ENCODE measurements at regions not wholly inside any gene's neighbourhood (a gene's known extent, or its start where the extent isn't known, plus 50 kb on each side); places are given as distances from the start of the nearest gene placed in this dataset.

GRCh38 chr6:125508793-125509192 is 207.0 kb upstream of the HDDC2 start:
- H3K9me3 ChIP-seq (ENCODE audit: insufficient read depth, low read length): no peaks in the 10 kb centered on the region
- no peak overlapping the region for H2AFZ ChIP-seq (ENCODE audit: low read depth, low read length, severe bottlenecking)
- H3K4me3 ChIP-seq (ENCODE audit: insufficient read depth, low read length, poor library complexity, severe bottlenecking): no peak overlapping the region
- H4K20me1 ChIP-seq (ENCODE audit: low read depth, low read length): no peaks in the 10 kb centered on the region
- no peaks in the 10 kb centered on the region for H3K27me3 ChIP-seq (ENCODE audit: low read length)
- H3K36me3 ChIP-seq (ENCODE audit: low read length): no peaks in the 10 kb centered on the region
- TF ChIP-seq EZH2phosphoT487 (conservative IDR thresholded peaks at IDR 0.05; ENCODE audit: low read length): no peak
- no peak for TF ChIP-seq CTCF (IDR thresholded peaks at IDR 0.05; ENCODE audit: insufficient read depth, low read length, poor library complexity, severe bottlenecking)
- no peak overlapping the region for H3K27ac ChIP-seq (ENCODE audit: low read depth, low read length)
- no peaks in the 10 kb centered on the region for H3K79me2 ChIP-seq (ENCODE audit: insufficient read depth, low read length)
- H3F3A ChIP-seq (ENCODE audit: insufficient read depth): no peaks in the 10 kb centered on the region
- no peak overlapping the region for H3K4me2 ChIP-seq (ENCODE audit: low read depth, low read length, poor library complexity, severe bottlenecking)
- no peaks in the 10 kb centered on the region for H3K9me2 ChIP-seq (replicated peaks; ENCODE audit: insufficient read depth, low read length)
- H3K9ac ChIP-seq (ENCODE audit: low read length): no peak overlapping the region

DNA sequence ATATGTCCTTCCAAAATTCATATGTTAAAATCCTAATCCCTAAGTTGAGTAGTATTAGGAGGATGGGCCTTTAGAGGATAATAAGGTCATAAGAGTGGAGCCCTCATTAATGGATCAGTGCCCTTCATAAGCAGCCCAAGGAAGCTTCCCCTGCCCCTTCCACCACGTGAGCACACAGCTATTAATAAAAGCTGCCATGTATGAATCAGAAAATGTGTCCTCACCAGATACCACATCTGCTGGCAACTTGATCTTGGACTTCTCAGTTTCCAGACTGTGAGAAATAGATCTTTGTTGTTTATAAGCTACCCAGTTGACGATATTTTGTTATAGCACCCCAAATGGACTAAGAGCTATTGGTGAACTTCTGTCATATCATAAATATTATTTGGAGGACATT is 207.7 kb upstream of the HDDC2 start:
- no peak overlapping the region for H3K9ac ChIP-seq (ENCODE audit: low read length)
- H4K20me1 ChIP-seq (ENCODE audit: low read depth, low read length): no peaks in the 10 kb centered on the region
- H3F3A ChIP-seq (ENCODE audit: insufficient read depth): no peaks in the 10 kb centered on the region
- H3K4me3 ChIP-seq (ENCODE audit: insufficient read depth, low read length, poor library complexity, severe bottlenecking): no peak overlapping the region
- H3K36me3 ChIP-seq (ENCODE audit: low read length): no peaks in the 10 kb centered on the region
- no peaks in the 10 kb centered on the region for H3K9me3 ChIP-seq (ENCODE audit: insufficient read depth, low read length)
- no peak overlapping the region for H2AFZ ChIP-seq (ENCODE audit: low read depth, low read length, severe bottlenecking)
- H3K27ac ChIP-seq (ENCODE audit: low read depth, low read length): no peak overlapping the region
- TF ChIP-seq EZH2phosphoT487 (conservative IDR thresholded peaks at IDR 0.05; ENCODE audit: low read length) (no peak), CTCF (IDR thresholded peaks at IDR 0.05; ENCODE audit: insufficient read depth, low read length, poor library complexity, severe bottlenecking) (no peak)
- no peaks in the 10 kb centered on the region for H3K27me3 ChIP-seq (ENCODE audit: low read length)
- no peaks in the 10 kb centered on the region for H3K9me2 ChIP-seq (replicated peaks; ENCODE audit: insufficient read depth, low read length)
- no peaks in the 10 kb centered on the region for H3K79me2 ChIP-seq (ENCODE audit: insufficient read depth, low read length)
- no peak overlapping the region for H3K4me2 ChIP-seq (ENCODE audit: low read depth, low read length, poor library complexity, severe bottlenecking)

DNA sequence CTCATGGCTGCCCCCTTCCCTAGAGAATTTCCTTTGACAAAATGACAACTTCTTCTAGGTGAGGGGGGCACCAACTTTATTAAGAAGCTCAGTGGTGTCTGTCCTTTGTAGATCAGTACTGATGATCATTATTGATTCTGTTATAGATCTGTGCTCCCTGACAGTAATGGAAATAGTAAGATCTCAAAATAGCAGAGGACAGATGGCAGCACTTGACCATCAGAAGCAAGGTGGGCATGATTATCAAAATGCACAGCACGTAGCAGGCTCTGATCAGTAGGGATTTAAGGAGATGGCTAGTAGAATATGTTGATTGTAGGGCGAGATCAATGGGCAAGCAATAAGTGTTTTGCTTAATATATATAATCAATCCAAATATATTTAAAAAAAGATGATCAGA is 208.6 kb upstream of the HDDC2 start:
- no peaks in the 10 kb centered on the region for H3K9me2 ChIP-seq (replicated peaks; ENCODE audit: insufficient read depth, low read length)
- no peaks in the 10 kb centered on the region for H3F3A ChIP-seq (ENCODE audit: insufficient read depth)
- no peaks in the 10 kb centered on the region for H3K27me3 ChIP-seq (ENCODE audit: low read length)
- no peaks in the 10 kb centered on the region for H3K36me3 ChIP-seq (ENCODE audit: low read length)
- no peak overlapping the region for H3K9ac ChIP-seq (ENCODE audit: low read length)
- H3K9me3 ChIP-seq (ENCODE audit: insufficient read depth, low read length): no peaks in the 10 kb centered on the region
- no peak overlapping the region for H3K4me2 ChIP-seq (ENCODE audit: low read depth, low read length, poor library complexity, severe bottlenecking)
- H3K79me2 ChIP-seq (ENCODE audit: insufficient read depth, low read length): no peaks in the 10 kb centered on the region
- no peak overlapping the region for H2AFZ ChIP-seq (ENCODE audit: low read depth, low read length, severe bottlenecking)
- TF ChIP-seq CTCF (IDR thresholded peaks at IDR 0.05; ENCODE audit: insufficient read depth, low read length, poor library complexity, severe bottlenecking): no peak
- no peak for TF ChIP-seq EZH2phosphoT487 (conservative IDR thresholded peaks at IDR 0.05; ENCODE audit: low read length)
- no peak overlapping the region for H3K4me3 ChIP-seq (ENCODE audit: insufficient read depth, low read length, poor library complexity, severe bottlenecking)
- no peaks in the 10 kb centered on the region for H4K20me1 ChIP-seq (ENCODE audit: low read depth, low read length)
- no peak overlapping the region for H3K27ac ChIP-seq (ENCODE audit: low read depth, low read length)

Measured in SU-DHL-6 (cell line).